Tibial artery (tissue), 4 donors: ENCODE measurements at regions not wholly inside any gene's neighbourhood (a gene's known extent, or its start where the extent isn't known, plus 50 kb on each side); places are given as distances from the start of the nearest gene placed in this dataset.

Experiments used
- DNase-seq, 2 donors: peaks; one replicate each; pipeline ENCODE4 v3.0.0-alpha.2; 2019
- H3K27ac ChIP-seq, 2 donors: fragments of 200-600 bp; sonication (generic) in 1 of 2; 1 replicate in 1 of 2; 2 replicates in 1 of 2; pipeline ENCODE4 v1.5.1; 2018 to 2019; ENCODE audit warnings: mild to moderate bottlenecking in 1 of 2
- H3K27me3 ChIP-seq, 2 donors: fragments of 200-600 bp; sonication (generic) in 1 of 2; one replicate each; pipeline versions ENCODE4 v1.5.1 to v1.6.0; 2016 to 2019
- H3K36me3 ChIP-seq, 3 donors: fragments of 200-600 bp; sonication (generic) in 2 of 3; one replicate each; pipeline ENCODE4 v1.5.1; 2016 to 2019; ENCODE audit warnings: mild to moderate bottlenecking in 2 of 3
- H3K4me1 ChIP-seq, 4 donors: fragments of 200-600 bp; sonication (generic) in 2 of 4; 1 replicate in 3 of 4; 2 replicates in 1 of 4; pipeline ENCODE4 v1.5.1; 2016 to 2019
- H3K4me3 ChIP-seq, 2 donors: fragments of 200-600 bp; sonication (generic) in 1 of 2; 1 replicate in 1 of 2; 2 replicates in 1 of 2; pipeline ENCODE4 v1.5.1; 2018 to 2019; ENCODE audit warnings: mild to moderate bottlenecking in 2 of 2
- H3K9me3 ChIP-seq, 3 donors: fragments of 200-600 bp; sonication (generic) in 1 of 3; one replicate each; pipeline ENCODE4 v1.5.1; 2016 to 2019
- intact Hi-C: fragments of 100-400 bp; cut with DNase I; formaldehyde crosslinking; loops from one replicate; pipeline ENCODE4 v1.15.0; 2023; ENCODE audit warnings: low total_unique reads
- TF ChIP-seq, protein P1 (sequence below), 2 experiments: fragments of 200-600 bp in 1 of 2; fragments of 450-650 bp in 1 of 2; IDR thresholded peaks; one replicate each; pipeline ENCODE4 v1.5.1; 2017 to 2019; ENCODE audit warnings: antibody characterized with exemption in 2 of 2, mild to moderate bottlenecking in 1 of 2, moderate library complexity in 1 of 2

DNA sequence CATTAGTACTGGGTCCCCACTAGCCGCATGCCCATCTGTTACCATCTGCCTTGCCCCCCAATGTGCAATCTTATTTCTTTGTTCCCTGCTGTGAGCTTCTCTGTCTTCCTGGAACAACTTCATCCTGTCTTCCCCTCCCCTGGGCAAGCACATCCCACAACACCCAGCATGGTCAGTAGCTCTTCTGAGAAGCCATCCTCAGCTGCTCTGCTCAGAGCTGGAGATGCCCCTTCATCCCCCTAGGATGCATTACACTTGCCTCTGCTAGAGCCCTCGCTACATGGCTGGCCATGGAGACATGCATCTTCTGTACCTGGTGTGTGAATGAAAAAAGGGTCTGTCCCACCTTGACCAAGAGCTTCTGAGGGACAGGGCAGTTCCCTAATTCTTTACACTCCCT, 141.2 kb downstream of the CDC5L start:
- H3K36me3 ChIP-seq: no peaks in the 10 kb centered on the region
- no peaks in the 10 kb centered on the region for H3K4me1 ChIP-seq
- H3K27me3 ChIP-seq: peaks cover 0 to 14% of the 10 kb centered on the region in 2 donors
- intact Hi-C loops: no loop called here
- no peak for DNase-seq
- H3K27ac ChIP-seq: no peak overlapping the region
- no peak overlapping the region for H3K4me3 ChIP-seq
- TF ChIP-seq, protein P1, sequence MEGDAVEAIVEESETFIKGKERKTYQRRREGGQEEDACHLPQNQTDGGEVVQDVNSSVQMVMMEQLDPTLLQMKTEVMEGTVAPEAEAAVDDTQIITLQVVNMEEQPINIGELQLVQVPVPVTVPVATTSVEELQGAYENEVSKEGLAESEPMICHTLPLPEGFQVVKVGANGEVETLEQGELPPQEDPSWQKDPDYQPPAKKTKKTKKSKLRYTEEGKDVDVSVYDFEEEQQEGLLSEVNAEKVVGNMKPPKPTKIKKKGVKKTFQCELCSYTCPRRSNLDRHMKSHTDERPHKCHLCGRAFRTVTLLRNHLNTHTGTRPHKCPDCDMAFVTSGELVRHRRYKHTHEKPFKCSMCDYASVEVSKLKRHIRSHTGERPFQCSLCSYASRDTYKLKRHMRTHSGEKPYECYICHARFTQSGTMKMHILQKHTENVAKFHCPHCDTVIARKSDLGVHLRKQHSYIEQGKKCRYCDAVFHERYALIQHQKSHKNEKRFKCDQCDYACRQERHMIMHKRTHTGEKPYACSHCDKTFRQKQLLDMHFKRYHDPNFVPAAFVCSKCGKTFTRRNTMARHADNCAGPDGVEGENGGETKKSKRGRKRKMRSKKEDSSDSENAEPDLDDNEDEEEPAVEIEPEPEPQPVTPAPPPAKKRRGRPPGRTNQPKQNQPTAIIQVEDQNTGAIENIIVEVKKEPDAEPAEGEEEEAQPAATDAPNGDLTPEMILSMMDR (IDR thresholded peaks at IDR 0.05): no peak
- H3K9me3 ChIP-seq: peaks cover 0 to 7% (median 0%) of the 10 kb centered on the region in 3 donors

DNA sequence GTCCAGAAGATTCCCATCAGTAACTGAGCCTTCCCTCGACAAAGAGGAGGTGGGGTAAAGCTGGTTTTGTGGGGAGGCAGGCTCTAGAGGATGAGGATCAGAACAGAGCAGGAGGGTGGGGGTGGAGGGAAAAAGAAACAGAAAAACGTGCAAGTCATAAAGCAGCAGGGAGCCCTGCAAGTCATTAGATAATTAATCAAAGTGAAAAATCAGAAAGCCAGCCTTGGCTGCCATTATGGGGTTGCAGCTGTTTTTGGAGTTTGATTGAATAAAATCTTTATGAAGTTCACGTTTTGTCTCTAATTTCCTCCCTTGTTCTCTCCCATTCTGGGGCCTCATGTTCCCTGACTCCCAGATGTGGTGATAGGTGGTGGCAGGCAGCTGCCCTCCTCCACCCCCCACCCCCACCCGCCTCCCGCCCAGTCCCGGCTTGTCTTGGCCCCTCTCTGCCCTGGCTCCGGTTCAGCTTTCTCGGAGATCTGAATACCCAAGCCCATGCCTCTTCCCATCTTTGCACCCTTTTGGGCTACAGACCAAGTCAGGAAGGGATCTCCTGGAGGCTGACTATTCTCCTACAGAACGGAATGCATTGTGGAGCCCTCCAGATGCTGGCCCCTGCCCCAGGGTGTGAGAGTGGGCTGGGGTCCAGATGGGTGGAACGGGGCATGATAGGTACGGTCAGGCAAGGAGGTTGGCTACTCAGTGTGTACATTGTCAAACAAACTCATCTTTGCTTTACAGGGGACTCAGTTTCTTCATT, 141.8 kb downstream of the CDC5L start:
- Histone ChIP-seq H3K4me3 (no peak overlapping the region), H3K4me1 (no peaks in the 10 kb centered on the region), H3K27me3 (peaks cover 0 to 14% of the 10 kb centered on the region in 2 donors), H3K36me3 (no peaks in the 10 kb centered on the region), H3K9me3 (peaks cover 0 to 5% (median 0%) of the 10 kb centered on the region in 3 donors), H3K27ac (no peak overlapping the region)
- no peak for DNase-seq
- intact Hi-C loops: no loop called here
- TF ChIP-seq, protein P1 (IDR thresholded peaks at IDR 0.05): no peak

DNA sequence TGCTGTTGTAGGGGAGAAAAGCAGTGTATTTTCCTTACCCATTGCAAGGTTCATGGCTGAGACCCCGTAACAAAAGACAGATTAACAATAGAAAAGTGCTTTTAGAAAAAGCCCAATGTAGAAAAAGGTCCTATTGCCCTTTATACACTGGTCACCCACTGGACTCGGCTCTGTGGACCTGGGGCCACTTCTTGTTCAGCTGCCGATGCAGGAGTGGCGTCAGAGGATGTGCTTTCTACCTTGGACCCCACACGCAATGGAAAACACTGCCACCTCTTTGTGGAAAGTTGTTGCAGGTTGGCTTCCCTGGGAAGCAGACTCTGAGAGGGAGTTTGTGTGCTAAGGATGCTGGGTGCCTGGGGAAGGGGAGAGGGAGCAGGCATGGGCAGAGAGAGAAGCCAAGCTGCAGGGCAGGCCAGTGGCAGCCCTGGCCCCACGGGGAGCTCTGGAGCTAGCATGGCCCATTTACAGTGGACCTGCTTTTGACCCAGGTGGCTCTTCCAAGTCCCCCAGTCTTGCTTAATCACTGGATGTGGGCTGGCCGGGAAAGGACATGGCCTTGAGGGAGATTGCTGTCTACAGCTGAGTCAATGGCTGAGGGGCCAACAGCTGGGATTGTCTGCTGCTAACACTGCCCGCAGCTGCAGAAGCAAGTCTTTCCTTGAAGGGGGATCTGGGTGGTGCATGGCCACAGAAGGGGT, 142.9 kb downstream of the CDC5L start:
- Histone ChIP-seq H3K4me1 (no peaks in the 10 kb centered on the region), H3K36me3 (no peaks in the 10 kb centered on the region), H3K27me3 (peaks cover 0 to 14% of the 10 kb centered on the region in 2 donors), H3K27ac (no peak overlapping the region), H3K9me3 (no peaks in the 10 kb centered on the region), H3K4me3 (no peak overlapping the region)
- TF ChIP-seq, protein P1 (IDR thresholded peaks at IDR 0.05): no peak
- intact Hi-C loops: no loop called here
- DNase-seq: no peak

DNA sequence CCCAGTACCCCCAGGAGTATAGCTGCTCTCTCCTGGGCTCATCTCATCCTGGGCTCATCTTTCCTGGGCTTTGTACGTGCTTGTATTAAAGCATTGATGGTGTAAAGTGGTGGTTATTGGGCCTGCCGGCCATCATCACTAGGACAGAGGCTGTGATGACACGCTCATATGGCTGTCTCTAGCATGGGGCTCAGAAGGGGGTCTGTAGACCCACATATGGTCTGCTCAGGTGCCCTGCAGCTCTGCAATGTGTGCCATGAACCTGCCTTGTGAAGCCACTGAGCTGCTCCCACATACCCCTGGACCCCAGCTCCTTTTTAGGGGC, 143.4 kb downstream of the CDC5L start:
- H3K27me3 ChIP-seq: peaks cover 0 to 15% of the 10 kb centered on the region in 2 donors
- no peaks in the 10 kb centered on the region for H3K9me3 ChIP-seq
- H3K4me1 ChIP-seq: no peaks in the 10 kb centered on the region
- intact Hi-C loops: no loop called here
- no peak overlapping the region for H3K4me3 ChIP-seq
- DNase-seq: no peak
- no peak overlapping the region for H3K27ac ChIP-seq
- TF ChIP-seq, protein P1 (IDR thresholded peaks at IDR 0.05): no peak
- no peaks in the 10 kb centered on the region for H3K36me3 ChIP-seq

DNA sequence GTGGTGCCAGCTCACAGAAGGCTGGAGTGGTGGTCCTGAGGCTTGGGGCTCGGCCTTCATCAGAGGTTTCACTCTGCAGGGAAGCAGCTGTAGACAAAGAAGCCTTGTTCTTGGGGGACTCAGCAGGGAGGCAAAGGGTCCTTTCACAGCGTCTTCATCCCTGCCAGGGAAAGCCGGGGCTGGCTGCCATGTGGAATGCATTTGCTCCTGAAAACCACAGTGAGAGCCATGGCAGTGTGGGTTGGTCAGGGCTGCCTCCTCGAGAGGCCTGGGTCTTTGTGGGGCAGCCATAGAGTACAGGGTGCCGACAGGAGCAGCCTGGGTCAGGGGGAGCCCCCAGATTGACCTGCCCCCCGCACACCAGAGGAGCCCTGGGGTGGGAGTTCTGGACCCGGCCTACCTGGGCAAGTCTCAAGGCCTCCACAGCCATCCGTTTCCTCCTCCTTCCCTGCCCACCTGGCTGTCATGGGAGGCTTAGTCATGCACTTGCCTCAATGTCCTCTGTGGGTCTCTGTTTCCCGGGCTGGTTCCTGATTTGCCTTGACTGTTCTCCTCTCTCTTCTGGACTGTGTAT, 144.0 kb downstream of the CDC5L start:
- TF ChIP-seq, protein P1 (IDR thresholded peaks at IDR 0.05): no peak
- H3K4me3 ChIP-seq: no peak overlapping the region
- no peaks in the 10 kb centered on the region for H3K36me3 ChIP-seq
- intact Hi-C loops: no loop called here
- peaks cover 0 to 12% of the 10 kb centered on the region in 2 donors for H3K27me3 ChIP-seq
- no peaks in the 10 kb centered on the region for H3K4me1 ChIP-seq
- DNase-seq: no peak
- H3K9me3 ChIP-seq: no peaks in the 10 kb centered on the region
- H3K27ac ChIP-seq: no peak overlapping the region
